LNCAP (cell line): ENCODE measurements at regions not wholly inside any gene's neighbourhood (a gene's known extent, or its start where the extent isn't known, plus 50 kb on each side); places are given as distances from the start of the nearest gene placed in this dataset.

Experiments used
- TF ChIP-seq, protein P1 (sequence below): fragments of 450-650 bp; IDR thresholded peaks from 2 replicates; pipeline ENCODE4 v1.5.1; 2017; ENCODE audit warnings: mild to moderate bottlenecking

DNA sequence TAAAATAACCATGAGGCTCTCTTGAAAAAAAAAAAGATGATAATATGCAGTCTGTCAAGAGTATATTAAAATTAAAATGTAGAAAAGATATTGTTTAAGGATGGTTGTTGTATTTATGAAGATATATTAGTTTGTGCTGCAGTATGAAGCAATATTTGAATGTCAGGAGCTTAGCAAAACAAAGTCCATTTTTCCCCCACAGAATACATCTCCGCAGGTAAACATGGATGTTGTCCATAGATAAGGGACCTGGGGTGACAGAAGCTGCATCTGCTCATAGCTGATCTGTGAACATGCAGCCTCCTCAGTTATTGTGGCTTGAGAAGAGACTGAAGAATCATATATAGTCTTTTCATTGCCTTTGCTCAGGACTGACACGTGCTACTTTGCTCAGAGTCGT lies 366.1 kb upstream of the MMADHC start:
- TF ChIP-seq, protein P1, sequence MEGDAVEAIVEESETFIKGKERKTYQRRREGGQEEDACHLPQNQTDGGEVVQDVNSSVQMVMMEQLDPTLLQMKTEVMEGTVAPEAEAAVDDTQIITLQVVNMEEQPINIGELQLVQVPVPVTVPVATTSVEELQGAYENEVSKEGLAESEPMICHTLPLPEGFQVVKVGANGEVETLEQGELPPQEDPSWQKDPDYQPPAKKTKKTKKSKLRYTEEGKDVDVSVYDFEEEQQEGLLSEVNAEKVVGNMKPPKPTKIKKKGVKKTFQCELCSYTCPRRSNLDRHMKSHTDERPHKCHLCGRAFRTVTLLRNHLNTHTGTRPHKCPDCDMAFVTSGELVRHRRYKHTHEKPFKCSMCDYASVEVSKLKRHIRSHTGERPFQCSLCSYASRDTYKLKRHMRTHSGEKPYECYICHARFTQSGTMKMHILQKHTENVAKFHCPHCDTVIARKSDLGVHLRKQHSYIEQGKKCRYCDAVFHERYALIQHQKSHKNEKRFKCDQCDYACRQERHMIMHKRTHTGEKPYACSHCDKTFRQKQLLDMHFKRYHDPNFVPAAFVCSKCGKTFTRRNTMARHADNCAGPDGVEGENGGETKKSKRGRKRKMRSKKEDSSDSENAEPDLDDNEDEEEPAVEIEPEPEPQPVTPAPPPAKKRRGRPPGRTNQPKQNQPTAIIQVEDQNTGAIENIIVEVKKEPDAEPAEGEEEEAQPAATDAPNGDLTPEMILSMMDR: no peak

DNA sequence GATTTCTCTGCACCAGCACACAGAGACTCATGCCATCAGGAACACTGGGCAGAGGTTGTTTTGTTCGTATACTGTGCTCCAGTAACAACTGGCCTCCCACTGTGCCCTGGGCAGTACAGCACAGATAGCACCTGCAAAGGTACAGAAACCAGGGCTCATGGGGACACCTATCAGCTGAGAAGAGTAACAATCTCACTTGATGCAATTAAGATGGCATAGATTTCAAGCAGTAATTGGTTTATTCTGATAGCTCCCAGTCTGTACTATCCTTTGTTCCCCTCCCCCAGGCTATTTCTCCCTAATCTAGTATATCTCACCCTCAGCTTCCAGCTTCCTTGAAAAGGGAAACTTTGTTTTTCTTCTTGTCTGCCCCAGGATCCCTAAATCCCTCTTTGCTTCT lies 343.9 kb upstream of the MMADHC start:
- TF ChIP-seq, protein P1: no peak

DNA sequence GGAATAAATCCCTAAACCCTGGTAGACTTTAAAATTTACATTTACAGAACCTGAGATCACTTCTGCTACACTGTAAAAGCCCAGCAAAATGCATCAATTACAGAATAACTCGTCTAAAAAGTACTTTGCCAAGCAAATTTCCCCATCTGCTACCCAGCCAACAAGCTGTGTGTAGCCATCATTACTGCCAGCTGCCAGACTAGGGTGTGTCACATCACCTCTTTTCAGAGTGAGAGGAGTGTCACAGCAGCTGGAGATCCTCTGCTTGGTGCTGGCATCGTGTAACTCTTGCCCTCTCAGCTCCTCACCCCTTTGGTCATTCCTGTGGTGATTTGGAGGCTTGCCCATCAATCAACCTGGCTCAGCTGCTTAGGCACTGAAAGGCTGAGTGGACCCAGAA lies 340.4 kb upstream of the MMADHC start:
- TF ChIP-seq, protein P1: no peak

DNA sequence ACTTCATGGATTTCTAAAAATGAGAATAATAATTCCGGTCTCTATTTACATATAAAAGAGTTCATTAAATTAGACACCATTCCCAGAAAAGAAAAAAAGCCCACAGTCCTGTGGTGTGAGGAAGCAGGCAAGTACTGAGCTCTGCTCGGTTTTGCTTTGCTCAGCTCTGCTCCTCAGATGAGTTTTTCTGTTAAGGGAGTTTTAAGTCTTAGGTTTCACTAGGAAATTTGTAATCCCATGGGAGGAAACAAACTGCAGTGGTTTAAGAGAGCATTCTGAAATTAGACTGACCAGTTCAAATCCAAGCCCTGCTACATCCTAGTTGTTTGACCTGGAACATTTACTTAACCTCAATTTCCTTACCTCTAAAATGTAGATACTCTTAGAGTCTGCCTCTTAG lies 338.6 kb upstream of the MMADHC start:
- TF ChIP-seq, protein P1: no peak

DNA sequence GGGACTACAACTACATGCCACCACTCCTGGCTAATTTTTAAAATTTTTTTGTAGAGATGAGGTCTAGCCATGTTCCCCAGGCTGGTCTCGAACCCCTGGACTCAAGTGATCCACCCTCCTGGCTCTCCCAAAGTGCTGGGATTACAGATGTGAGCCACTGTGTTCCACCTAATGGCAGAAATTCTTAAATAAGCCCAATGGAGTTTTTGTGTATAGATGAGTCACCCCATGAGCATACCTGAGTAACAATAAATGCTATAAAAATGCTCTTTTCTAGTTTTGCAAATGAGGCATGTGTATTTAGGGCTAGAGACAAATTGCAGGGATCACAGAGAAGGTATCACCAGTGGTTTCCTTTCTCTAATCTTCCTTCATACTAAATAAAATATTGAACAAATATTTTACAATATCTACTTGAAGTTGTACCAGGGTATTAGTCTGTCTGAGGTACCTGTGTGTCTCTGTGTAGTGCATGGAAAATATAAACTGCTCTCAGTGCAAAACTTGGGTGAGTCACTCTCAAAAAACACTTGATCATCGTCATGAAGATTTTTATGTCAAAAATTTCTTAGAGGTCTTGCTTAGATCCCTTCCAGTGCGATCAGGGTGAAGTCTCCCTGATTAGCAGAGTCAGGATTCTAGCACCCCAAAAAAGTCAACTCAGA lies 337.1 kb upstream of the MMADHC start:
- TF ChIP-seq, protein P1: no peak

DNA sequence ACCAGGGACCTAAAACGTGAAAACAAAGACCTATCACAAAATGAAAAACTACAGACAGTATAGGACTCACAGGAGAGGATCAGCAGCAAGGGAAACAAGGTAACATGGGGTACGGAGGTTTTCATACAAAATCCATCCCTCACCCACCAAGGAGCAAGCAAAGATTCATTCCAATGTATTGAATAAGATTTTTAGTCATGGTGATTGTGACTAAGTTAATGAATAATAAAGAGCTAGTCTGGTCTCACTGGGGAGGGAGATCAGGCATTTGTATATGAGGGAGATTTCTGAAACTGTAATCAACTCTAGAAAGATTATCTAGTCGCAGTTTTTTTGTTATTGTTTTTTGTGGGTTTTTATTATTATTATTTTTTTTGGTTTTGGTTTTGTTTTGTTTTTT lies 336.5 kb upstream of the MMADHC start:
- TF ChIP-seq, protein P1: no peak

DNA sequence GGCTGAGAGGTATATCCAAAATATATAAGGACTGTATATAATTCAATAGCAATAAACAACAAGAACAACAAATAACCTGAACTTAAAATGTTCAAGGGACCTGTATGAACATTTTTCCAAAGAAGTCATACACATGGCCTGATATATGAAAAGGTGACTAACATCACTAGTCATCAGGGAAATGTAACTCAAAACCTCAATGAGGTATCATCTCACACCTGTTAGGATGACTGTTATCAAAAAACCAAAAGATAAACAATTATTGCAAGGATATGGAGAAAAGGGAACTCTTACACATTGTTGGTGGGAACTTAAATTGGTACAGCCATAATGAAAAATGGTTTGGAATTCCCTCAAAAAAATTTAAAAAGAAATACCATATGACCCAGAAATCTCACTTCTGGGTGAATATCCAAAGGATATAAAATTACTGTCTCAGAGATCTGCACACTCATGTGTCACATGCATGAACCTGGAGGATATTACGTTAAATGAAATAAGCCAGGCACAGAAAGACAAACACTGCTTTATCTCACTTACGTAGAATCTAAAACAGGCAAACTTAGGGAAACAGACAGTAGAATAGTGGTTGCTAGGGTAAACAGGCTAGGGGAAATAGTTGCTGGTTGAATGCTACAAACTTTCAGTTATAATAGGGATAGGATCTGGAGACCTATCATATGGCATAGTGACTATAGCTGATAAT lies 334.5 kb upstream of the MMADHC start:
- TF ChIP-seq, protein P1: no peak
